Head of caudate nucleus (tissue), 42 donors: ENCODE measurements at regions not wholly inside any gene's neighbourhood (a gene's known extent, or its start where the extent isn't known, plus 50 kb on each side); places are given as distances from the start of the nearest gene placed in this dataset.
A peak's percentile ranks its signal among the peaks of the same experiment; 100 is the strongest.
"Not testable (repeated sequence)": the region's sequence is repeated elsewhere in the genome, so short reads cannot be mapped to it uniquely, and the experiment has no call there.

Source experiments
- DNase-seq, 42 donors: peaks; one replicate each; pipeline versions ENCODE4 v3.0.0 to v3.0.0-alpha.2; 2020 to 2021; ENCODE audit warnings: mixed read lengths in 7 of 42
- intact Hi-C: fragments of 100-400 bp; cut with DNase I; formaldehyde crosslinking; loops from one replicate; pipeline ENCODE4 v1.15.0; 2022

- intact Hi-C loops, result no loop called here
- DNase-seq, result peak in 2 of 42 donors; percentile 5 to 12
Observed at GRCh38 chr6:169921217-169921616, 169.8 kb downstream of the ERMARD start.

GRCh38 chr6:169920359-169921020 lies 169.1 kb downstream of the ERMARD start:
- intact Hi-C loops, result no loop called here
- no peak for DNase-seq

DNA sequence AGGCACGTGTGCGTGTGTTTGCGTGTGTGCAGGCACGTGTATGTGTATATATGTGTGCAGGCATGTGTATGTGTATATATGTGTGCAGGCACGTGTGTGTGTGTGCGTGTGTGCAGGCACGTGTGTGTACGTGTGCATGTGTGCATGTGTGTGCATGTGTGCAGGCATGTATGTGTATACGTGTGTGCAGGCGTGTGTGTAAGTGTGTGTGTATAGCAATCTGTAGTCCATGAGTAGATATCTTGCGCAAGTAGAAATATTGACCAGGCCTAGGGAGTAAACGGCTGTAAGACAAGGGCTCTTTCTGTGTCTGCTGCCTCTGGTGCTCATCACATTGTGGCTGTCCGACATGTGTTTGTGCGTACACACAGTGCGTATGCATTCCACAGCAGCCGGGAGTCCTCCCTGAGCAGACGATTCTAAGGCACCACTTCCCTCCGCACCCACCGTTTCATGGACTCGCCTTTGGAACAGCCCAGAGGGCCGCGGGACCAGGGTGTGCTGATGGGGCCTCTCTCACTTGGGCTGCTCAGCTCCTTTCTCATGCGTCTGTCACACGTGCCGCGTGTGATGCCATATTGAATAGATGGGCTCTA lies 167.6 kb downstream of the ERMARD start:
- peak in 1 of 42 donors; percentile 16 for DNase-seq
- intact Hi-C loops, result no loop called here

- peak in 1 of 42 donors; percentile 9 for DNase-seq
- intact Hi-C loops, result no loop called here
Observed at GRCh38 chr6:169918239-169918953, 167.0 kb downstream of the ERMARD start.

- DNase-seq, result no peak
- intact Hi-C loops, result no loop called here
Observed at GRCh38 chr6:169917153-169917552, 165.7 kb downstream of the ERMARD start.

DNA sequence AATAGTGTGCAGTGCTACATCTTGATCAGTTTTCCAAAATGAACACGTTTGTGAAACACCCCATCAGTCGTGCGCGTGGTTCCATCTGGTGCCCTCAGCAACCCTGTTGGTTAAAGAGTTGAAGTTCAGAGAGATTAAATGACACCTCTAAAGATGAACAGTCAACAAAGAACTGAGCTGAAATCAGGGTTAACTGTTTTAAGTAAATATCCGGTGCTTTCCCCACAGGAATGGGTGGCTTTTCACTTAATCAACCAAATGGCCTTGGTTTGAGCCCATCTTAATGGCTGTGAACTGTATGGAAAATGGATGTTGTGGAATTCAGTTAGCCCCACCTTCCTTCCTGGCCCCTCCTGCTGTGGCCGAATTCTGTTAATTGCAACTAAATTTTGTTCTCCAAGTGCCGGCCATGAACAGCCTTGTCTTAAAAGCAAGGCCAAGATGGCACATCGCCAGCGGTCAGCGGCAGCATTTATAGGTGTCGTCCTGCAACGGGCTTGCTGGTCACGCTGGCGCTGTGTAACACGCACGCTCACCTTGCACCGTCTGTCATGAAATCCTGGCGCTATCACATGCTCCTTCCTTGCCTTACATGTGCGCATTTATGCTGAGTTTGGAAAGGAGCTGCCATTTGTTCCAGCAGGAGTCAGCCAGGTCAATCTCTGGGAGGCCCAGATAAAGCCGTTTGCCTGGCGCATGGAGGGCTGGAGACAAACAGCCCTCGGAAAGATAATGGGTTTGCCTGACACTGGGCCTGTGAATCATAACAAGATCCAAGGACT lies 164.5 kb downstream of the ERMARD start:
- intact Hi-C loops, result no loop called here
- no peak for DNase-seq

DNA sequence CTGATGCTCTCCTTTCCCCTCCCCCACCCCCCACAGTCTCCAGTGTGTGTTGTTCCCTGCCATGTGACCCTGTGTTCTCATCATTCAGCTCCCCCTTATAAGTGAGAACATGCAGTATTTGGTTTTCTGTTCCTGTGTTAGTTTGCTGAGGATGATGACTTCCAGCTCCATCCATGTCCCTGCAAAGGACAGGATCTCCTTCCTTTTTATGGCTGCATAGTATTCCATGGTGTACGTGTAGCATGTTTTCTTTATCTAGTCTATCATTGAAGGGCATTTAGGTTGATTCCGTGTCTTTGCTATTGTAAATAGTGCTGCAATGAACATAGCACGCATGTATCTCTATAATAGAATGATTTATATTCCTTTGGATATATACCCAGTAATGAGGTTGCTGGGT lies 162.3 kb downstream of the ERMARD start:
- DNase-seq, intact Hi-C loops: not testable (repeated sequence)

- intact Hi-C loops, result no loop called here
- no peak for DNase-seq
Observed at GRCh38 chr6:169913096-169913638, 161.7 kb downstream of the ERMARD start.

DNA sequence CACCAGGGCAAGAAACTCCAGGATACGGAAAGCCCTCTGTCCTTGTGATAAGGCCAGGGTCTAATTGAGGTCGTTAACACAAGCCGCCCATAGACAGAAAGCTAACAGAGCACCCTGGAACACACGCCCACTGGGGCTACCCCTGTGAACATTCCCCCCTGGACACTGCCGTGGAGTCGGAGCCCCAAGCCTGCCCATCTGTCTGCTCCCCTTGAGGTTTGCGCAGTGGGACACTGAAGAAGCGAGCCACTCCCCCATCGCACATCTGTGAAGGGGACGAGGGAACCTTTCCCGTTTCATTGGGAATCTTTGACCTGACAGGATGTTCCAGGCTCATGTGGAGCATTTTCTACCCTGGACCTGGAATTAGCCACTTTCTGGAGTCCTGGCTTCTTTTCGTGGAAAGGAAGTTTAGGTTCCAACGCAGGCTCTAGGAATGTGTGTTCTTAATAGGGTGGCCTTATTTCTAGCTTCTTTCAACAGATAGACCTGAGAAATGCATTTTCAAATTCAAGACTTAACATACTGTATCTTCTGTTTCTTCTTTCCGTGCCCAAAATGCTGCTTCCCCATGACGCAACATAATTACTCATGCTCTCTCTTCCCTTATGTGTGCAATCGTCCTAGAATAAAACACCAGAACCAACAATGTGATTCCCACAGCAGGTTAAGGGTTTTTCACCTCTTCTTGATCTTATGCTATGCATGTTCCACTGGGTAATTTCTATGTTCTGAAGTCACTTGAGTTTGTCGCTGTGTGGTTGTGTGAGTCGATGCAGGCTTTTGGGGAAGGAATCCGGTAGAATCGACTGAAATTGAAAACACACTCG lies 161.1 kb downstream of the ERMARD start:
- no peak for DNase-seq
- intact Hi-C loops, result no loop called here

GRCh38 chr6:169911264-169912263 lies 160.1 kb downstream of the ERMARD start:
- no peak for DNase-seq
- intact Hi-C loops, result no loop called here

DNA sequence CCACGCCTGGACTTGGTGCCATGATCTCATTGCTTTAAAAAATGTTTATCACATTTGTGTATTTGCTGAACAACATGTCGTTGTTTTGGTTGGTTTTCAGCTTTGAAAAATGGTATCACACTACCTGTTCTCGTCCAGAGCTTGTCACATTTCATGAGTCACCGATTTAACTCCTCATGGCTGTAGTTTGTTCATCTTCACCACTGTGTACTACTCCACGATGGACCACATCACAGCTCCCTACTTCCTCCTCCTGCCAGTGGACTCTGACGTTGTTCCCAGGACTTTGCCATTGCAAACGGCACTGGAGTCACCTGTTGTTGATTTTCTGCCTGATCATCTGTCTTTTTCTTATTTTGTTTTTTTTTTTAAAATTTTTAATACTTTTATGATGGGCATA lies 157.7 kb downstream of the ERMARD start:
- intact Hi-C loops, result no loop called here
- no peak for DNase-seq

GRCh38 chr6:169908403-169908933 lies 157.0 kb downstream of the ERMARD start:
- intact Hi-C loops, result no loop called here

GRCh38 chr6:169907419-169908115 lies 156.1 kb downstream of the ERMARD start:
- DNase-seq, result no peak
- intact Hi-C loops, result no loop called here

More at GRCh38 chr6:169908403-169908933, 157.0 kb downstream of the ERMARD start:
- DNase-seq, result no peak

DNA sequence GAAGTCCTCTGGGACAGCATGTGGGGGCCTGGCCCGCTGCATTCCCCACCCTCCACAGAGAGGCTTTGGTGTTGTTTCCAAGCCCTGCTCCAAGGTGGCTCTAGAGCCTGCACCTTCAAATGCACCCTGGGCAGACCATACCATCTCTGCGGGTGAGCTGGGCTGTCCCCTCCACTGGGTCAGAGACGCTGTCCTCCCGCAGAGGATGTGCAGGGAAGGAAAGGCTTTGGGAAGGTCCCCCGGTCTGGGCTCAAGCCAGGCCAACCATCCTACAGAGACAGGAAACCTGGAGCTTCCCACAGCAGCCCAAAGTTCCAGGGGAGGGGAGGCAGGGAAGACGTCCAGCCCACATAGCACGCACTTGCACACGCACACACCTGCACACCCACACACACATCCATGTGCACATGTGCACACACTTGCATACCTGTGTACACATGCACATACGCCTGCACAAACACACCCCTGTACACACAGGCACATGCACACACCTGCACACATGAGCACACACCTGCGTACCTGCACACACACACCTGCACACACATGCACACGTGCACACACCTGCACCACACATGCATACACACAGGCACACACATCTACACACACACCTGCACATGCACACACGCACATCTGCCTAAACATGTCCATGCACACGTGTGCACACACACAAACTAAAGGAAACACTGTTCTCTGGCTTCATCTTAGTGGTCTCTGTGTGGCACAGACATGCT lies 155.4 kb downstream of the ERMARD start:
- intact Hi-C loops, result no loop called here
- no peak for DNase-seq

GRCh38 chr6:169906004-169906687 lies 154.7 kb downstream of the ERMARD start:
- intact Hi-C loops, result no loop called here
- no peak for DNase-seq
